ENCODE measurements at regions not wholly inside any gene's neighbourhood (a gene's known extent, or its start where the extent isn't known, plus 50 kb on each side); places are given as distances from the start of the nearest gene placed in this dataset.
"Not testable (repeated sequence)": the region's sequence is repeated elsewhere in the genome, so short reads cannot be mapped to it uniquely, and the experiment has no call there.

DNA sequence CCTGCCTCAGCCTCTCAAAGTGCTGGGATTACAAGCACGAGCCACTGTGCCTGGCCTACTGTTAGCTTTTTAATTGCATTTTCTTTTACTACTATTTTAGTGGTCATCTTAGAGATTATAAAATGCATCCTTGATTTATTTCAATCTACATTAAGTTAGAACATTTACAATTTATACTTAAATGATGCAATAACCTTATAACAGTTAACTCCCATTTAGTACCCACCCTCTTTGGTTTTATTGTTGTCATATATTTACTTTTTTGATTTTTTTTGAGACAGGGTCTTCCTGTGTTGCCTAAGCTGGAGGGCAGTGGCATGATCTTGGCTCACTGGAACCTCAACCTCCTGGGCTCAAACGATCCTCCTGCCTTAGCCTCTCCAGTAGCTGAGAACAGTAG is 77.3 kb downstream of the PPCDC start:
- no peak for DNase-seq

DNA sequence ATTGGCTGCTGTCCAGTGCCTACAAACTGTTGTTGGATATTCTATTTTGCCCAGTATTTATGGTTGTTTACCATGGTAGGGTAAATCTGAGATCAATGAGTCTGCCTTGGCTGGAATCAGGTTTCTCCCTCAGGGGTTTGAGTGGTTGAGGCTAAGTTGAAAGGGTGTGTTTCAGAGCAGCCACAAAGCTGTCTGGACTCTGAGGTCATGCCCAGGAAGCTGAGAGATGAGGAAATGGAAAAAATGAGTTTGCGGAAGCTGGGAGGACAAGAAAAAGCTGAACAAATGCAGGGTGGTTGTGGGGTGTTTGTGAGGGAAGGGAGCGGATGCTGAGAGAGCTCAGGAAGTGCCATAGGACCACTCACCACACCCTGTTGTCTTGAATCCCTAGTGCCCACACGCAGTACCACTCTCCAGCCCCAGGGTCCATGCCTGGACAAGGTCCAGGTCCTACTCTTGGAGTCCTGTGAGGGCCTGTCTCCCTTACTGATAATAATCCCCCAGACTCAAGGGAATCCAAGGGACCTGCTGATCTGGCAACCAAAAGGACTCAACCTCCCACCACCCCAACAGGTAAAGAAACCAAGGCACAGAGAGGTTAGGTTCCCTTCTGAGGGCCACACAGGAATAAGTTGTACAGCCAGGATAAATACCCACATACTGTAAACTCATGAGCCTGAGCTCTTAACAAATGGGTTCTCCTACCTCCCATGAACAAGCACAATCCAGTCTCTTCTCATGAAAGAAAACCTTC is 81.6 kb downstream of the PPCDC start:
- peak; percentile 62 for DNase-seq

- no peak for DNase-seq
These were observed 84.1 kb downstream of the PPCDC start for GRCh38 chr15:75107516-75107907.

DNA sequence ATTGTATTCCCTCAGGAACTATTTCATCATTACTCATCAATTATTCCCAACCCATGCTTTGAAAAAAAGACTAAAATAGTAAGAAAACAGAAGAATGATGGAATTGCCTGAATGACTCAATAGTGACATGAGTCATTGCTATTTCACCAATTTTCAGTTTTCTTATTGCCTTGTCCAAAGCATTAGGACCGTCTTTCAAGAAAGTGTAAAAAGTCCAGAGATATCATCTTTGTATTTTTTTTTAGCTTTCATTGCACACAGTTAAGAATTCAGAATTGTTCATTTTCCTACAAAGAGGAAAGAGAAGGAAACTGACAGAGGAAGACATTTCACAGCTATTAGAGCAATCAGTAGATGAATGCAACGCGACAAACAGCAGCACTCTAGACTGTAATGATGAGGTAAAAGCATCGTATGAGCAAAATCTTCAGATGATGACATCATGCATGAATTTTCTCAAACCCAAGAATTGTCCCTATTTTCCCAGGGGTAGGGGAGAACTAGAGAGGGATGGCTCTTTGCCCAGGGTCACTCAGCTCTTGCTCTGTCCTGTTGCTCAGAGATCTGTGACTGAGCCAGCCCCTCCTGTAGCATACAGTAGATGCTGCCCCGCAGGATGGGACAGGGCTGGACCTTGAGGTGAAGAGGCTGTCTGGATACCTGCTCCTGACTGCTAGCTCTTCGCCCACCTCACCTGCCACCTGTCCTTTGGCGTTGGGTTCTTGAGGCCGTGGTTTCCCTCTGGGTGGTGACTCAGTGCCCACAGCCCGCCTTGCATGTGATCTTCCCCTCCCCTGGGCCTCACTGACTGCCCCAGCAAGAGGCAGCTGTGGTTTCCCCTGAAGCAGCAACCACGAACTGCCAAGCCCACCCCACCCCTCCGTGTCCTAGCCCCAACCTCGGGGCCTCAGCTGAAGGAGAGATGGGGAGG is 84.8 kb downstream of the PPCDC start:
- DNase-seq: no peak

- no peak for DNase-seq
These were observed 85.8 kb downstream of the PPCDC start for GRCh38 chr15:75109021-75109735.

GRCh38 chr15:75109736-75110130 is 86.3 kb downstream of the PPCDC start:
- DNase-seq: no peak

DNA sequence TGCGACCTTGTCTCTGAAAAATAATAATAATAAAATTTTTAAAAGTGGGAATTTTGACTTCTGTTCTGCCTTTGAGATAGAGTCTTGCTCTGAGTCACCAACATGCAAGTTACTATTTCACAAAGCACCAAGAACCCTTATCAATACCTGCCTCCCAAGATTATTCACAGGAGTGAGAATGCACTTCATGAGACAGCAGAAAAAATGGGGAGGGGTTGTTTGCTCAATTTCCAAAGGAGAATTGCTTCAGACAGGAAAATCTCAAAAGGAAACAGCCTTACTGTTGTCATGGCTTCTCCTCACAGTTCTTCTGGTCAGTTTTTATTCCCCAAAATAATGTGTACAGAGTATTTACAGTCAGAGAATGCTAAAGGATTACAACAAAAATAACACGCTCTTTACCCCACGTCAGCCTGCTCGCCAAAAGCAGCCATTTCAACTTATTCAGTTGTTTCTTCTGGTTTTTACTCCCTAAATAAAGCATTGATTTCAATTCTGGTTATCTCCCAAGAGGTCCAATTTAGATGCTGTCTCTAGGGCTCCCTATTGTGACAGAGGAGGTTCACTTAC is 89.0 kb downstream of the PPCDC start:
- DNase-seq: no peak

DNA sequence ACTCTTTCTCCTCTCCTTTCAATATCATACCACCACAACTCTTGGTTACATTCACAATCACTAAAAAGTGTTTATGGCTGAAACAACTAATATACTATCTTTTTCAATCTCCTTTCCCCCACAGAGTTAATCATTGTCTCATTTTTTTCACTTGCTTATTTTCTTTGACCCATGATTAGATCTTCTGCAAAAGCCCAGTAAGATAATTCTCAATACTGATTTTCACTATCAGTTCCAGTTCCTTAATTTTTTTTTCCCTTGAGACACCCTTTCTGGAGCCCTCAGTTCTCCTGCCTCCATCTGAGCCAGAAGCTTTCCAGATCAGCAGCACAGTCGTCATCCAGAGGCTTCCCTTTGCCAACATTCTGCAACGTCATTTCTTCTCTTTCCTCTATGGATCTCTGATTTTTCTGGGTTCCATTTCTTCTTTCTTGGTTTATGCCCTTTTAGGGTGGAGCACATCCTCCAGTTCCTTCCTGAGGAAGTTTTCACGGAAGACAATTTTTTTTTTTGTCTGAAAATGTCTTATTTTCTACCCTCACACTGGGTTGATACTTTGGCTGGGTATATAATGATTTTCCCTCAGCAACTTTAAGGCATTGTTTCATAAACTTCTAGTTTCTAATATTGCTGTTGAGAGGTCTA is 88.7 kb upstream of the C15orf39 start:
- DNase-seq: no peak

- no peak for DNase-seq
These were observed 87.4 kb upstream of the C15orf39 start for GRCh38 chr15:75114327-75114726.

DNA sequence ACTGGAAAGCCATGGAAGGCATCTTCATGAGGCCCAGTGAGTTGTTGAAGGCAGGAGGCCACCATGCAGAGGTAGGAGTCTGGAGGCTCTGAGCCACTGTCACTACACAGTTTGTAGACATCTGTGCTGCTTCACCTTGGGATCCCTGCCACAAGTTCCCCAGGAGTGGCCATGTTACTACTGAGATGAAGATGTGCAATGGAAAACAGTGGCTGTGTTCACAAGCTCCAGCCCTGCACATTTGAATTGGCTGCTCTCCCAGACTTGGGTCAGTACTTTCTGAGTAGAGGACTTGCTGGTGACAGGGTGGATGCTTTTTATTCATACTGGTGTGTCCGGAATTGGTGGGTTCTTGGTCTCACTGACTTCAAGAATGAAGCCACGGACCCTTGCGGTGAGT is 86.9 kb upstream of the C15orf39 start:
- DNase-seq: no peak

- not testable (repeated sequence) for DNase-seq
These were observed 86.2 kb upstream of the C15orf39 start for GRCh38 chr15:75115411-75115913.

DNA sequence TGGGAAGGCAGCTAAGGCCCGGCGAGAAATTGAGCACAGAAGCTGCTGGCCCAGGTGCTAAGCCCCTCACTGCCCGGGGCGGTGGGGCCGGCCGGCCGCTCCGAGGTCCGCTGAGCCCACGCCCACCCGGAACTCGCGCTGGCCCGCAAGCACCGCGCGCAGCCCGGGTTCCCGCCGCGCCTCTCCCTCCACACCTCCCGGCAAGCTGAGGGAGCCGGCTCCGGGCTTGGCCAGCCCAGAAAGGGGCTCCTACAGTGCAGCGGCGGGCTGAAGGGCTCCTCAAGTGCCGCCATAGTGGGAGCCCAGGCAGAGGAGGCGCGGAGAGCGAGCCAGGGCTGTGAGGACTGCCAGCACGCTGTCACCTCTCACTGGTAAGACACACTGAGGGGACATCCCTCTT is 85.5 kb upstream of the C15orf39 start:
- DNase-seq: not testable (repeated sequence)

DNA sequence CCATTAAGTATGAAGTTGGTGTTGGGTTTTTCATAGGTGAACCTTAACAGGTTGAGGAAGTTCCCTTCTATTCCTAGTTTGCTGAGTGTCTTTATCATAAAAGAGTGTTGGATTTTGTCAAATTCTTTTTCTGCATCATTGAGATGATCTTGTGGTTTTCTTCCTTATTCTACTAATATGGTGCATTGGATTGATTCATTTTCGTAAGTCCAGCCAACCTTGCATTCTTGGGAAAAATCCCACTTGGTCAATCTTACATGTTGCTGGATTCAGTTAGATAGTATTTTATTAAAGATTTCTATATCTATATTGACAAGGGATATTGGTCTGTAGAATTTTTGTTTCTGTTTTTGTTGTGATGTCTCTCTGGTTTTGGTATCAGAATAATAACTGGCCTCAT is 83.7 kb upstream of the C15orf39 start:
- no peak for DNase-seq

DNA sequence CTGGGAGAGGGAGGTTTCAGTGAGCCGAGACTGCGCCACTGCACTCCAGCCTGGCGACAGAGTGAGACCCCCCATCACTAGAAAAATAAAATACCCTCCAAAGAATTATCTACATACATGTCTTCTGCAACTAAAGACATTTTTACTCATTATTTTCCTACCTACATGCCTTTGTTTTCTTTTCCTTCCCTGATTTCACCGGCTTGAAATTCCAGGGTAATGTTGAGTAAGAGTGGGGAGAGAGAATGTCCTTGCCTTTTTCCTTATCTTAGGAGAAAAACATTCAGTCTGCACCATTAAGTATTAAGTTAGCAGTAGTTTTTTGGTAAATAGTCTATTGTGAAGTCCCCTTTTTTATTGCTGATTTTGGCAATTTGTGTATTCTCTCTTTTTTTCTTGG is 82.4 kb upstream of the C15orf39 start:
- not testable (repeated sequence) for DNase-seq

DNA sequence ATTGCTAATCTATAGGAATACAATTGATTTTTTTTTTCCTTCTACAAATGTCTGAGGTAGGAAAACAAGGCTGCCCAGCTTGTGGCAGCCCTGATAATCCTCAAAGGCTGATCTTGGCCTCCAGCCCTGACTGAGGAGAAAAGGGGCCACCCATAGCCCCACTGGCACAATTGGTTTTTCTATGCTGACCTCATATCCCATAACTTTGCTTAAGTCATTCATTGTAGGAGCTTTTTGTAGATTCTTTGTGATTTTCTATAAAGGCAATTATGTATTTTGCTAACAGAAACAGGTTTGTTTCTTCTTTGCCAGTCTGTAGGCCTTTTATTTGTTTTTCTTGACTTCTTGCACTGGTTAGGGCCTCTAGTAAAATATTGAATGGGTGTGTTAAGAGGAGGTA is 80.2 kb upstream of the C15orf39 start:
- DNase-seq: no peak

DNA sequence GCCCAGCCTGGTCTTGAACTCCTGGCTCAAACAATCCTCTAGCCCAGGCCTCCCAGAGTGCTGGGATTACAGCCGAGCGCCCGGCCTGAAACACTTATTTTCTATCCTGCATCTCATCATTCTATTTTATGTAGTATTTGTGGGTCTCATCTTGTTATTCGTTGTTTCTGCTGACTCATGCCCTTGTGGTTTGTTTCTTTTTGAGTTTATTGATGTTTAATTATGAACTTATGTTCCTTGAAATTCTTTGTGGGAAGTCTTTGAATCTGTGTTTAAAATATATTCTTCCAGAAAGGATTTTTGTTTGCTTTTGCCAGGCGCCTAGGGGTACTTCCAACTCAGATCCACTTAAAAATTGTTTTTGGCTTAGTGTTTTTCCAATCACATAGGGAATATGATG is 78.3 kb upstream of the C15orf39 start:
- no peak for DNase-seq

DNA sequence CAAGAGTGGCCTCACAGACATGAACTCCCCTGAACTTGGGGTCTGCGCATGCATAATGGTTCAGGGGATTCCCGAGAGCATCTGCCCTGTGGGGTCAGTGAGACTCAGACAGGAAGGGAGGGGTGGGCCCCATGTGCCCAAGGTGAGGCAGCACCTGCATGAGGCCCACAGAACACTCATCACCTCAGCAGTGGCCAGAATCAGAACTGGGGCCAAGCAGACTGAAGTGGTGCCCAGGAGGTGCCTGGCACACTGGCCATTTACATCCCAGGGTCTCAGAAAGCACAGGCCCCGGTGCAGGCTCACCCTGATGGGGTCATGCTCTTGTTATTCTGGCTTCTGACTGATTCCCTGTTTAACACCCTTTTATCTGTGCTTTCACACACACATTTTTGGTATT is 77.4 kb upstream of the C15orf39 start:
- DNase-seq: not testable (repeated sequence)

- no peak for DNase-seq
These were observed 75.7 kb upstream of the C15orf39 start for GRCh38 chr15:75125935-75126334.

GRCh38 chr15:75126864-75127580 is 74.7 kb upstream of the C15orf39 start:
- no peak for DNase-seq

DNA sequence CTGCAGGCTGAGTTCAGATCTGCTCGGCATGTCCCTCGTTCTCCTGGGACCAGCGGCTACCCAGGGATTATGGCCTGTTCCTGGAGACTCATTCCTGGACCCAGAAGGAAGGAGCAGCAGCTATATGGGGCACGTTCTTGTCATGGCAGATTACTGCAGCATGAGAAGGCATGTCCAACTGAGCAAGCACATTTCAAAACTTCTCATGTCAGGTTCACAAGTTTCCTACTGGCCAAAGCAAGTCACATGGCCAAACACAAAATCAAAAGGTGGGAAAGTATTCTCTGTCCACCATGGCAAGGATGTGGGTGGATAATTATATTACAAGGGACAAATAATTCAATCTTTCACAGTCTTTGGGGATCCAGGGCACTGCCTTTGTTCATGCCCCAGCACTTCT is 71.9 kb upstream of the C15orf39 start:
- no peak for DNase-seq

DNA sequence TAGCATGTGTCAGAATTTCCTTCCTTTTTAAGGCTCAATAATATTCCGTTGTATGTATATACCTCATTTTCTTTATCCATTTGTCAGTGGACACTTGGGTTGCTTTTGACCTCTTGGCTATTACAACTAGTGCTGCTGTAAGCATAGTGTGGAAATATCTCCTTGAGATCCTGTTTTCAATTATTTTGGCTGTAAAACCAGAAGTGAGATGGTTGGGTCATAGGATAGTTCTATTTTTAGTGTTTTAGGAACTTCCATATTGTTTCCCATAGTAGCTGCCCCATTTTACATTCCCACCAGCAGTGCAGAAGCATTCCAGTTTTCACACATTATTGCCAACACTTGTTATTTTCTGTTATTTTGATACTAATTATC is 70.4 kb upstream of the C15orf39 start:
- DNase-seq: no peak

DNA sequence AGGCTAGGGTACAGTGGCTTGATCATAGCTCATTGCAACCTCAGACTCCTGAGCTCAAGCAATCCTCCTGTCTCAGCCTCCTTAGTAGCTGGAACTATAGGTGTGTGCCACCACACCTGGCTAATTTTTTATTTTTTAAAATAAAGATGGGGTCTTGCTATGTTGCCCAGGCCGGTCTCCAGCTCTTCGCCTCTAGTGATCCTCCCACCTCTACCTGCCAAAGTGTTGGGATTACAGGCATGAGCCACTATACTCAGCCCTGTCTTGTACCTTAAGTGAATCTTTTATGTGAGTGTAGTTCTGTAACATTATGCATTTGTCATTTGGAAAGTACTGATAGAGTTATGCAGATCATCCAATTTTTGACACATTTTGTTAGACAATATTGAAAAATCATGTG is 66.9 kb upstream of the C15orf39 start:
- DNase-seq: no peak
